SK-N-SH treated with all-trans-retinoic acid at 6 μM for 48 hours (cell line): ENCODE measurements at regions not wholly inside any gene's neighbourhood (a gene's known extent, or its start where the extent isn't known, plus 50 kb on each side); places are given as distances from the start of the nearest gene placed in this dataset.

Experiments used
- ATAC-seq: fragments of 200-7000 bp; cut with Tn5 transposase; 3 replicates; pipeline ENCODE4 v1.9.1; 2020; ENCODE audit warnings: mild to moderate bottlenecking, moderate library complexity
- ARNTL ChIP-seq: fragments of 450-650 bp; formaldehyde crosslinking; IDR thresholded peaks from 2 replicates; pipeline ENCODE4 v1.5.0; 2020; ENCODE audit warnings: low read depth, mild to moderate bottlenecking, moderate library complexity, borderline replicate concordance
- BACH2 ChIP-seq: fragments of 250-450 bp; sonication (Bioruptor Pico); IDR thresholded peaks from 2 replicates; pipeline ENCODE4 v1.9.0; 2021; ENCODE audit warnings: mild to moderate bottlenecking, borderline replicate concordance
- CSDC2 ChIP-seq: fragments of 250-450 bp; sonication (Bioruptor Pico); IDR thresholded peaks from 2 replicates; pipeline ENCODE4 v1.5.0; 2020; ENCODE audit warnings: mild to moderate bottlenecking, moderate library complexity
- ESRRG ChIP-seq: fragments of 250-450 bp; sonication (Bioruptor Pico); IDR thresholded peaks from 2 replicates; pipeline ENCODE4 v1.6.1; 2021; ENCODE audit warnings: mild to moderate bottlenecking
- GLIS3 ChIP-seq: fragments of 250-450 bp; sonication (Bioruptor Pico); IDR thresholded peaks from 2 replicates; pipeline ENCODE4 v1.5.0; 2020; ENCODE audit warnings: mild to moderate bottlenecking, moderate library complexity
- ISL1 ChIP-seq: fragments of 250-450 bp; sonication (Bioruptor Pico); IDR thresholded peaks from 2 replicates; pipeline ENCODE4 v2.1.2; 2022; ENCODE audit warnings: mild to moderate bottlenecking, moderate library complexity
- OSR1 ChIP-seq: fragments of 250-450 bp; sonication (Bioruptor Pico); IDR thresholded peaks from 2 replicates; pipeline ENCODE4 v1.8.0; 2022; ENCODE audit warnings: moderate library complexity, mild to moderate bottlenecking, inconsistent platforms
- PPARA ChIP-seq: fragments of 250-450 bp; sonication (Bioruptor Pico); IDR thresholded peaks from 2 replicates; pipeline ENCODE4 v1.5.0; 2020; ENCODE audit warnings: mild to moderate bottlenecking, borderline replicate concordance
- RARB ChIP-seq: fragments of 250-450 bp; sonication (Bioruptor Pico); IDR thresholded peaks from 2 replicates; pipeline ENCODE4 v1.8.0; 2021; ENCODE audit warnings: mild to moderate bottlenecking, moderate library complexity
- TCF4 ChIP-seq: fragments of 250-450 bp; sonication (Bioruptor Pico); IDR thresholded peaks from 2 replicates; pipeline ENCODE4 v1.8.0; 2021; ENCODE audit warnings: mild to moderate bottlenecking, moderate library complexity, borderline replicate concordance
- TOX ChIP-seq: fragments of 250-450 bp; sonication (Bioruptor Pico); IDR thresholded peaks from 2 replicates; pipeline ENCODE4 v1.8.0; 2021; ENCODE audit warnings: mild to moderate bottlenecking, moderate library complexity, borderline replicate concordance
- ZC3H10 ChIP-seq: fragments of 250-450 bp; sonication (Bioruptor Pico); IDR thresholded peaks from 2 replicates; pipeline ENCODE4 v1.5.1; 2021; ENCODE audit warnings: mild to moderate bottlenecking, moderate library complexity
- ZFP3 ChIP-seq: fragments of 250-450 bp; sonication (Bioruptor Pico); IDR thresholded peaks from 2 replicates; pipeline ENCODE4 v1.5.0; 2020; ENCODE audit warnings: mild to moderate bottlenecking, moderate library complexity
- ZFP30 ChIP-seq: fragments of 450-650 bp; formaldehyde crosslinking; IDR thresholded peaks from 2 replicates; pipeline ENCODE4 v1.5.0; 2022; ENCODE audit warnings: mild to moderate bottlenecking, moderate library complexity
- ZNF565 ChIP-seq: fragments of 450-650 bp; formaldehyde crosslinking; conservative IDR thresholded peaks from 2 replicates; pipeline ENCODE4 v1.5.0; 2020; ENCODE audit warnings: low read depth, mild to moderate bottlenecking, moderate library complexity
- ZNF70 ChIP-seq: fragments of 450-650 bp; formaldehyde crosslinking; IDR thresholded peaks from 2 replicates; pipeline ENCODE4 v1.5.0; 2020; ENCODE audit warnings: mild to moderate bottlenecking, moderate library complexity
- ZNF8 ChIP-seq: fragments of 450-650 bp; formaldehyde crosslinking; IDR thresholded peaks from 2 replicates; pipeline ENCODE4 v1.5.0; 2020; ENCODE audit warnings: mild to moderate bottlenecking, moderate library complexity
- TF ChIP-seq, protein P1 (sequence below): fragments of 250-450 bp; sonication (Bioruptor Pico); IDR thresholded peaks from 2 replicates; pipeline ENCODE4 v1.8.0; 2020; ENCODE audit warnings: mild to moderate bottlenecking, moderate library complexity, borderline replicate concordance
- TF ChIP-seq, protein P2 (sequence below): fragments of 250-450 bp; sonication (Bioruptor Pico); IDR thresholded peaks from 2 replicates; pipeline ENCODE4 v1.5.1; 2021; ENCODE audit warnings: mild to moderate bottlenecking, moderate library complexity
- TF ChIP-seq, protein P3 (sequence below): fragments of 250-450 bp; sonication (Bioruptor Pico); IDR thresholded peaks from 2 replicates; pipeline ENCODE4 v1.5.1; 2020; ENCODE audit warnings: low read depth, mild to moderate bottlenecking, moderate library complexity
- TF ChIP-seq, protein P4 (sequence below): fragments of 250-450 bp; sonication (Bioruptor Pico); IDR thresholded peaks from 2 replicates; pipeline ENCODE4 v1.5.0; 2020; ENCODE audit warnings: mild to moderate bottlenecking, moderate library complexity
- TF ChIP-seq, protein P5 (sequence below): fragments of 250-450 bp; sonication (Bioruptor Pico); IDR thresholded peaks from 2 replicates; pipeline ENCODE4 v1.8.0; 2021; ENCODE audit warnings: low read depth, mild to moderate bottlenecking, moderate library complexity, borderline replicate concordance

DNA sequence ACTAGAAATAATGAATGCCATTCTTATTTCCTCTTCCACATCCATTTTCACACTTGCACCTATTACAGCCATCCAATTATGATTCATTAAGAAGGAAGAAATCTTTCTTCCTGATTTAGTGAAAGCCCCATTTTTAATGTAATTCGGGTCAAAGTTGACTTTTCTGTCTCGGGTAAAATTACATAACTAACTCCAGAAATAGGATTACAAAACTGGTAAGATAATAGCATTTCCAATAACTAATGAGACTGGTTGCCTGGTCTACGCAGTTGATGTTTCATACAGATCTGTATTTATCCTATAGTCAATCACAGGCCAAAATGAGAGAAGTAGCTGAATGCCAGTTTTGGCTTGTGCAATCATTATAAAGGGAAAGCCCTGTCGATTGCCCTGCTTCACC is 651.5 kb upstream of the NRP1 start:
- no peak for TF ChIP-seq BACH2 (CRISPR knock-in tag)
- TF ChIP-seq ZNF8, result no peak
- TF ChIP-seq ZFP3, result no peak
- no peak for TF ChIP-seq CSDC2
- no peak for TF ChIP-seq GLIS3
- no peak for TF ChIP-seq ZC3H10 (CRISPR knock-in tag)
- no peak for TF ChIP-seq PPARA (CRISPR knock-in tag)
- TF ChIP-seq, protein P1, sequence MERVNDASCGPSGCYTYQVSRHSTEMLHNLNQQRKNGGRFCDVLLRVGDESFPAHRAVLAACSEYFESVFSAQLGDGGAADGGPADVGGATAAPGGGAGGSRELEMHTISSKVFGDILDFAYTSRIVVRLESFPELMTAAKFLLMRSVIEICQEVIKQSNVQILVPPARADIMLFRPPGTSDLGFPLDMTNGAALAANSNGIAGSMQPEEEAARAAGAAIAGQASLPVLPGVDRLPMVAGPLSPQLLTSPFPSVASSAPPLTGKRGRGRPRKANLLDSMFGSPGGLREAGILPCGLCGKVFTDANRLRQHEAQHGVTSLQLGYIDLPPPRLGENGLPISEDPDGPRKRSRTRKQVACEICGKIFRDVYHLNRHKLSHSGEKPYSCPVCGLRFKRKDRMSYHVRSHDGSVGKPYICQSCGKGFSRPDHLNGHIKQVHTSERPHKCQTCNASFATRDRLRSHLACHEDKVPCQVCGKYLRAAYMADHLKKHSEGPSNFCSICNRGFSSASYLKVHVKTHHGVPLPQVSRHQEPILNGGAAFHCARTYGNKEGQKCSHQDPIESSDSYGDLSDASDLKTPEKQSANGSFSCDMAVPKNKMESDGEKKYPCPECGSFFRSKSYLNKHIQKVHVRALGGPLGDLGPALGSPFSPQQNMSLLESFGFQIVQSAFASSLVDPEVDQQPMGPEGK (CRISPR knock-in tag), result no peak
- no peak for TF ChIP-seq OSR1 (CRISPR knock-in tag)
- ATAC-seq, result no peak

DNA sequence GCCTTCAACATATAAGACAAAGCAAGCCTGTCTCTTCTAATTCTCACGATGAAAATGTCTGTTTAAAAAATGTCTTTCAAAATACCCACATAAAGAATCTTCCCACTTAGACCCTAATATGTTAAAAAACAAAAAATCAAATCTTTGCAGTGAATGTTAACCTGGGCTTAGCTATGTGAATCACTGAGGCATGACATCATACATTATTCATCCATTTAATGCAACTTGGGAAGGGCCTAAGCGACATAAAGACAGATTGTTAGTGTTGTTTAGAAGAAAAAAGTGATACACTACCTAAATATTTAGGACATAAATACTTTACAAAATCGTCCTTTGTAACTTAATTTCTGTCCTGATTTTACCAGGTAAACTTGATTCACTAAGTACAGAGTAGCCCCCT is 648.5 kb upstream of the NRP1 start:
- TF ChIP-seq, protein P2, sequence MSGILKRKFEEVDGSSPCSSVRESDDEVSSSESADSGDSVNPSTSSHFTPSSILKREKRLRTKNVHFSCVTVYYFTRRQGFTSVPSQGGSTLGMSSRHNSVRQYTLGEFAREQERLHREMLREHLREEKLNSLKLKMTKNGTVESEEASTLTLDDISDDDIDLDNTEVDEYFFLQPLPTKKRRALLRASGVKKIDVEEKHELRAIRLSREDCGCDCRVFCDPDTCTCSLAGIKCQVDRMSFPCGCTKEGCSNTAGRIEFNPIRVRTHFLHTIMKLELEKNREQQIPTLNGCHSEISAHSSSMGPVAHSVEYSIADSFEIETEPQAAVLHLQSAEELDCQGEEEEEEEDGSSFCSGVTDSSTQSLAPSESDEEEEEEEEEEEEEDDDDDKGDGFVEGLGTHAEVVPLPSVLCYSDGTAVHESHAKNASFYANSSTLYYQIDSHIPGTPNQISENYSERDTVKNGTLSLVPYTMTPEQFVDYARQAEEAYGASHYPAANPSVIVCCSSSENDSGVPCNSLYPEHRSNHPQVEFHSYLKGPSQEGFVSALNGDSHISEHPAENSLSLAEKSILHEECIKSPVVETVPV (CRISPR knock-in tag), result no peak
- peak; percentile 29; the same call in 1 of the 2 replicates for TF ChIP-seq ISL1 (CRISPR knock-in tag)
- TF ChIP-seq, all 23 proteins: peak for 1
- ATAC-seq, result peak; percentile 35; the same call in 1 of the 3 replicates

DNA sequence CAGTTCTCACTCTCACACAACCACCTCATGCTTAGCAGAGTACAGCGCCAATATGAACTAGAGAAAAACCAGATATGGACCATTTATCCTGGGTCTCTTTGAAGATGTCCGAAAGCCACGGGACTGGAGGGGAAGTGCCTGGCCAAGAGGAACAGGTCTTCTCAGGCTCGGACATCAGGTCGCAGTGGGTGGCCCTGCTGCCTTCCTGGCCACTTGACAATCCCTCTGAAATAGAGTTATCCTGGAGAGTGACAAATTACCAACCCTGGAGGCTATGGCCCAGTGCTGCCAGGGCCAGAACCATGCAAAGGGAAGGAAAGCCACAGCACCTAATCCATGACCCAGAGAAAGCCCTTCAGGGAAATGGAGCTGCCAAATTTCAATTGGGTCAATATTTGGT is 646.8 kb upstream of the NRP1 start:
- TF ChIP-seq ZC3H10 (CRISPR knock-in tag), result no peak
- no peak for TF ChIP-seq TCF4 (CRISPR knock-in tag)
- no peak for TF ChIP-seq ZFP3
- no peak for TF ChIP-seq BACH2 (CRISPR knock-in tag)
- TF ChIP-seq ZNF70 (CRISPR knock-in tag), result no peak
- TF ChIP-seq, protein P3, sequence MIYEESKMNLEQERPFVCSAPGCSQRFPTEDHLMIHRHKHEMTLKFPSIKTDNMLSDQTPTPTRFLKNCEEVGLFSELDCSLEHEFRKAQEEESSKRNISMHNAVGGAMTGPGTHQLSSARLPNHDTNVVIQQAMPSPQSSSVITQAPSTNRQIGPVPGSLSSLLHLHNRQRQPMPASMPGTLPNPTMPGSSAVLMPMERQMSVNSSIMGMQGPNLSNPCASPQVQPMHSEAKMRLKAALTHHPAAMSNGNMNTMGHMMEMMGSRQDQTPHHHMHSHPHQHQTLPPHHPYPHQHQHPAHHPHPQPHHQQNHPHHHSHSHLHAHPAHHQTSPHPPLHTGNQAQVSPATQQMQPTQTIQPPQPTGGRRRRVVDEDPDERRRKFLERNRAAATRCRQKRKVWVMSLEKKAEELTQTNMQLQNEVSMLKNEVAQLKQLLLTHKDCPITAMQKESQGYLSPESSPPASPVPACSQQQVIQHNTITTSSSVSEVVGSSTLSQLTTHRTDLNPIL (CRISPR knock-in tag), result no peak
- no peak for TF ChIP-seq ESRRG (CRISPR knock-in tag)
- TF ChIP-seq GLIS3, result no peak
- TF ChIP-seq ZNF565, result no peak
- TF ChIP-seq, protein P2 (CRISPR knock-in tag), result no peak
- no peak for ATAC-seq

DNA sequence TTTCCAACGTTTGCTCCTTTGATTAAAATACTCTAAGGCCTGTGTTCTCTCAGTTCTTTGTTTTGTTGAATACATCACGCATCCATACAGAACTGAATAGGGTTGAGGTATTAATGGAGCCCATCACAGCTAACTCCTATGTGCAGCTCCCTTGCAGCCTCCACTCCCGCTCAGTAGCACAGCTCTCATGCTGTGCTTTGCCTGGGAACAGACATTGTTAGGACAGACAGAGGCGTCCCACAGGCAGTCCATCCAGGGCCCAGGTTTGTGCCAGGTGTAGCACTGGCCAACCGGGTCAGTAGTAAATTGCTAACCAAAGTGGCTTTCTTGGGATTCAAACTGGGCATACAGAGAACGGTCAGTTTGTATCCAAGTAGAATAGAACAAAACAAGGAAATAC is 644.7 kb upstream of the NRP1 start:
- no peak for ATAC-seq
- TF ChIP-seq ZNF70 (CRISPR knock-in tag) (no peak), ZNF8 (no peak), TOX (CRISPR knock-in tag) (no peak), RARB (CRISPR knock-in tag) (no peak), TCF4 (CRISPR knock-in tag) (no peak), ZFP30 (CRISPR knock-in tag) (no peak), BACH2 (CRISPR knock-in tag) (no peak), ISL1 (CRISPR knock-in tag) (no peak), ZC3H10 (CRISPR knock-in tag) (no peak), ZNF565 (no peak), ARNTL (CRISPR knock-in tag) (no peak), GLIS3 (no peak), PPARA (CRISPR knock-in tag) (no peak), CSDC2 (no peak), ESRRG (CRISPR knock-in tag) (no peak)
- TF ChIP-seq, protein P2 (CRISPR knock-in tag), result no peak
- TF ChIP-seq, protein P4, sequence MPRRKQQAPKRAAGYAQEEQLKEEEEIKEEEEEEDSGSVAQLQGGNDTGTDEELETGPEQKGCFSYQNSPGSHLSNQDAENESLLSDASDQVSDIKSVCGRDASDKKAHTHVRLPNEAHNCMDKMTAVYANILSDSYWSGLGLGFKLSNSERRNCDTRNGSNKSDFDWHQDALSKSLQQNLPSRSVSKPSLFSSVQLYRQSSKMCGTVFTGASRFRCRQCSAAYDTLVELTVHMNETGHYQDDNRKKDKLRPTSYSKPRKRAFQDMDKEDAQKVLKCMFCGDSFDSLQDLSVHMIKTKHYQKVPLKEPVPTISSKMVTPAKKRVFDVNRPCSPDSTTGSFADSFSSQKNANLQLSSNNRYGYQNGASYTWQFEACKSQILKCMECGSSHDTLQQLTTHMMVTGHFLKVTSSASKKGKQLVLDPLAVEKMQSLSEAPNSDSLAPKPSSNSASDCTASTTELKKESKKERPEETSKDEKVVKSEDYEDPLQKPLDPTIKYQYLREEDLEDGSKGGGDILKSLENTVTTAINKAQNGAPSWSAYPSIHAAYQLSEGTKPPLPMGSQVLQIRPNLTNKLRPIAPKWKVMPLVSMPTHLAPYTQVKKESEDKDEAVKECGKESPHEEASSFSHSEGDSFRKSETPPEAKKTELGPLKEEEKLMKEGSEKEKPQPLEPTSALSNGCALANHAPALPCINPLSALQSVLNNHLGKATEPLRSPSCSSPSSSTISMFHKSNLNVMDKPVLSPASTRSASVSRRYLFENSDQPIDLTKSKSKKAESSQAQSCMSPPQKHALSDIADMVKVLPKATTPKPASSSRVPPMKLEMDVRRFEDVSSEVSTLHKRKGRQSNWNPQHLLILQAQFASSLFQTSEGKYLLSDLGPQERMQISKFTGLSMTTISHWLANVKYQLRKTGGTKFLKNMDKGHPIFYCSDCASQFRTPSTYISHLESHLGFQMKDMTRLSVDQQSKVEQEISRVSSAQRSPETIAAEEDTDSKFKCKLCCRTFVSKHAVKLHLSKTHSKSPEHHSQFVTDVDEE (CRISPR knock-in tag), result no peak
- TF ChIP-seq, protein P3 (CRISPR knock-in tag), result no peak
- TF ChIP-seq, protein P5, sequence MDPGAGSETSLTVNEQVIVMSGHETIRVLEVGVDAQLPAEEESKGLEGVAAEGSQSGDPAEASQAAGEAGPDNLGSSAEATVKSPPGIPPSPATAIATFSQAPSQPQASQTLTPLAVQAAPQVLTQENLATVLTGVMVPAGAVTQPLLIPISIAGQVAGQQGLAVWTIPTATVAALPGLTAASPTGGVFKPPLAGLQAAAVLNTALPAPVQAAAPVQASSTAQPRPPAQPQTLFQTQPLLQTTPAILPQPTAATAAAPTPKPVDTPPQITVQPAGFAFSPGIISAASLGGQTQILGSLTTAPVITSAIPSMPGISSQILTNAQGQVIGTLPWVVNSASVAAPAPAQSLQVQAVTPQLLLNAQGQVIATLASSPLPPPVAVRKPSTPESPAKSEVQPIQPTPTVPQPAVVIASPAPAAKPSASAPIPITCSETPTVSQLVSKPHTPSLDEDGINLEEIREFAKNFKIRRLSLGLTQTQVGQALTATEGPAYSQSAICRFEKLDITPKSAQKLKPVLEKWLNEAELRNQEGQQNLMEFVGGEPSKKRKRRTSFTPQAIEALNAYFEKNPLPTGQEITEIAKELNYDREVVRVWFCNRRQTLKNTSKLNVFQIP (CRISPR knock-in tag), result no peak
